ENCODE measurements at regions not wholly inside any gene's neighbourhood (a gene's known extent, or its start where the extent isn't known, plus 50 kb on each side); places are given as distances from the start of the nearest gene placed in this dataset.

DNA sequence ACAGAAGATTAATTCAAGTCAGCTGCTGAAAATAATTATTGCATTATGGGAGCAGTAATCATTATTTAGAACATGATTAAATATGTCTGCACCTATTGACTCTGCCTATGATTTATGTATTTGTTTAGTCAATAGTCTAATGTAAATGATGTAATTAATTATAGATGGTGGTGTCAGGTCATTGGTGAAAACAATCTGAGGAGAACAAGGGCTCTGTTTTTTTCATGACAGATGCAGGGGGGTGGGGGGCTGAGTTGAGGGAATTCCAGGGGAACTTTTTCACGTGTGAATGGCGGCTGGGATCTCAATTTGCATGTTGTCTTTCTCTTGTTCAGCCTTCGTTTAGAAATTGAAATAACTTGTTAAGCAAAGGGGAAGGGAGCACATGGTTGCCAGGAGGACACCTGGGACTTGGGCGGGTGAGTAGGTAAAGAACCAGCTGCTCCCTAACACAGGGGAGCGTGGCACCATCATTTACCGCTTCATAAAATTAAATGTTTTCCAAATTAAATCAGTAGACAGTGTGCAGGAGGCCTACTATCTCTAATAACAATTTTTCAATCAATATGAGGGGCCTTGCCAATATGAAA lies 65.4 kb downstream of the NKX6-1 start:
- Histone ChIP-seq H3K4me3 (no peak overlapping the region), H3K36me3 (replicated peaks in 1 of 2) (no peaks in the 10 kb centered on the region), H3K9me3 (replicated peaks in 1 of 3) (no peaks in the 10 kb centered on the region), H3K27me3 (no peaks in the 10 kb centered on the region), H3K4me1 (replicated peaks in 1 of 2) (no peaks in the 10 kb centered on the region), H3K27ac (no peak overlapping the region)
- TF ChIP-seq POLR2A (IDR thresholded peaks at IDR 0.05): no peak
- 52 to 72% (median 55%) methylated on average over 6 of the region's 6 CpGs for WGBS, 4 donors
- no peak for DNase-seq
- intact Hi-C loops (cut with DNase I): no loop called here

DNA sequence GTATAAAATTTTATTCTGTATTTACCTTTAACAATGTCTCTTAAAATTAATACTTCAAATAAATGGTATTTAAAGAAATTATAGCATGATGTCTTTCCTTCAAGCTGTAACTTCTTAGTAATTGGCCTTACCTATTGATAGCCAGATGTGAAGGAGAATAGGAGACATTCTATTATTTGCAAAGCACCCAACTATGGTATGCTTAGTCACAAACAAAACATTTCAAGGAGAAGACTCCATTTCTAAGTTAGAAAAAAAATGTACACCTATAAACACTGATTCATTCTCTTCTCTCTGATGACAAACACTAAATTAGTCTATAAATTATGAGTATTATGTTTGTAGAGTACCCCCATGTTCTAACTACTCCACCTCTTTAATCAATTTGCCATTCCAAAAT lies 66.4 kb downstream of the NKX6-1 start:
- H3K27me3 ChIP-seq: no peaks in the 10 kb centered on the region
- no peak overlapping the region for H3K4me3 ChIP-seq
- intact Hi-C loops (cut with DNase I): no loop called here
- H3K27ac ChIP-seq: no peak overlapping the region
- TF ChIP-seq POLR2A (IDR thresholded peaks at IDR 0.05): no peak
- TF ChIP-seq, protein P1, sequence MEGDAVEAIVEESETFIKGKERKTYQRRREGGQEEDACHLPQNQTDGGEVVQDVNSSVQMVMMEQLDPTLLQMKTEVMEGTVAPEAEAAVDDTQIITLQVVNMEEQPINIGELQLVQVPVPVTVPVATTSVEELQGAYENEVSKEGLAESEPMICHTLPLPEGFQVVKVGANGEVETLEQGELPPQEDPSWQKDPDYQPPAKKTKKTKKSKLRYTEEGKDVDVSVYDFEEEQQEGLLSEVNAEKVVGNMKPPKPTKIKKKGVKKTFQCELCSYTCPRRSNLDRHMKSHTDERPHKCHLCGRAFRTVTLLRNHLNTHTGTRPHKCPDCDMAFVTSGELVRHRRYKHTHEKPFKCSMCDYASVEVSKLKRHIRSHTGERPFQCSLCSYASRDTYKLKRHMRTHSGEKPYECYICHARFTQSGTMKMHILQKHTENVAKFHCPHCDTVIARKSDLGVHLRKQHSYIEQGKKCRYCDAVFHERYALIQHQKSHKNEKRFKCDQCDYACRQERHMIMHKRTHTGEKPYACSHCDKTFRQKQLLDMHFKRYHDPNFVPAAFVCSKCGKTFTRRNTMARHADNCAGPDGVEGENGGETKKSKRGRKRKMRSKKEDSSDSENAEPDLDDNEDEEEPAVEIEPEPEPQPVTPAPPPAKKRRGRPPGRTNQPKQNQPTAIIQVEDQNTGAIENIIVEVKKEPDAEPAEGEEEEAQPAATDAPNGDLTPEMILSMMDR (IDR thresholded peaks at IDR 0.05): no peak
- no peaks in the 10 kb centered on the region for H3K36me3 ChIP-seq (replicated peaks in 1 of 2)
- H3K4me1 ChIP-seq (replicated peaks in 1 of 2): no peaks in the 10 kb centered on the region
- no peaks in the 10 kb centered on the region for H3K9me3 ChIP-seq (replicated peaks in 1 of 3)
- DNase-seq: no peak

DNA sequence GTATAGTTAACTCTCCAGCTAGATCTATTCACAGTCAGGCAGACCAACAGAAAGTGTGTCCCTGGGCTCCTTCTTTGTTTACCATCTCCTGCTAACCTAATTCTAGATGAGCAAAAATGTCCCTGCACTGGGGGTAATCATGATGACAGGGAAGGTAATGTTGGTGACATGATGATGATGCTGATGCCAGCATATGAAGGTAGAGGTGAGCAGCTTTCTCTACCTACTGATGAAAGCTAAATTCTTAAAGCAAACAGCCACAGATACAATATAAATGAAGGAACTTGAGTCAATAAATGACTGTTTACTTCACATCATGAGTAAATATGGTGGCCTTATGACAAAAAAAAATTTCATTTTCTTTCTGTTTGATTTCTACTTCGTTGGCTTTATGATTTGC lies 78.5 kb downstream of the NKX6-1 start:
- Histone ChIP-seq H3K9me3 (replicated peaks in 1 of 3) (no peaks in the 10 kb centered on the region), H3K4me1 (replicated peaks in 1 of 2) (no peaks in the 10 kb centered on the region), H3K27ac (no peak overlapping the region), H3K4me3 (no peak overlapping the region), H3K27me3 (no peaks in the 10 kb centered on the region), H3K36me3 (replicated peaks in 1 of 2) (no peaks in the 10 kb centered on the region)
- DNase-seq: no peak
- TF ChIP-seq POLR2A (IDR thresholded peaks at IDR 0.05): no peak
- TF ChIP-seq, protein P1 (IDR thresholded peaks at IDR 0.05): no peak
- intact Hi-C loops (cut with DNase I): no loop called here
- 28 to 55% (median 39%) methylated on average over 1 of the region's 1 CpG for WGBS, 4 donors

DNA sequence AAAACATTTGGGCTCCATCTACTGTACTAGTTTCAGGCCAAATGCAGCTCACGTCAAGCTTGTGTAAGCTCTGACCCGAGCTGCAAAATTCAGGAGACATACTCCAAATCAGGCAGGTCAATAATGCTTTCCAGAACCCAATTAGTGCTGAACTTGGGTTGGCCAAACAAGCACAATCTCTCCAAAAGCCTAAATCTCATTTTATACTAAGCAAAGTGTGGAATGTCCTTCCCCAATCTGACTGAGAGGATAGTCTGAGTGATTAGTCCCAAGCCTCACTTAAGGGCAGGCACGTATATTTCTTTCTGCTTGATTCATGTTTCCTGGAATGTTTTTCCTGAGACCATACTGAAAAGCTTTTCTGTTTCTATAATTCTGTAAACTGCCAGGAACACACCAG lies 79.9 kb downstream of the NKX6-1 start:
- DNase-seq: no peak
- no peak overlapping the region for H3K4me3 ChIP-seq

More for the DNA sequence above, 79.9 kb downstream of the NKX6-1 start:
- WGBS, 4 donors: 52 to 71% (median 62%) methylated on average over 3 of the region's 3 CpGs
- no peak overlapping the region for H3K27ac ChIP-seq
- intact Hi-C loops (cut with DNase I): no loop called here
- no peaks in the 10 kb centered on the region for H3K9me3 ChIP-seq (replicated peaks in 1 of 3)
- TF ChIP-seq, protein P1 (IDR thresholded peaks at IDR 0.05): no peak
- TF ChIP-seq POLR2A (IDR thresholded peaks at IDR 0.05): no peak
- no peaks in the 10 kb centered on the region for H3K4me1 ChIP-seq (replicated peaks in 1 of 2)
- no peaks in the 10 kb centered on the region for H3K27me3 ChIP-seq
- H3K36me3 ChIP-seq (replicated peaks in 1 of 2): no peaks in the 10 kb centered on the region
